ENCODE measurements at regions not wholly inside any gene's neighbourhood (a gene's known extent, or its start where the extent isn't known, plus 50 kb on each side); places are given as distances from the start of the nearest gene placed in this dataset.

DNA sequence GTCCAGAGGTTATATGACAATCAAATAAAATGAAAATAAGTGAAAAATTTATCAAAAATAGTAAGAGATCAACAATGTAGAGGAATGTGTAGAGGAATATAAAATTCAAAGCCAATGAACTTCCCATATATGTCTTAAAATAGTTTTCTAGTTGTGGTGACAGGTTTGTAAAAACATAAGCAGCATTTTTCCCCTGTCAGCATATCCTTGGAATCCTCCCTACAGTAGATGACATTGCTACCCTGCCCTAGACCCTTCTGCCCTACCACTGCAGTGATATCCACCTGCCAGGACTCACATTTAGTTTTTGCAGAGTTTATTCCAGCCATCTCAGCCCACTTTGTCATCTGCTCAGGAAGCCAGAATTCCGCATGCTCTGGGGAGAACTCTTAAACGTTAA lies 842.0 kb downstream of the RPS29 start:
- TF ChIP-seq, protein P1, sequence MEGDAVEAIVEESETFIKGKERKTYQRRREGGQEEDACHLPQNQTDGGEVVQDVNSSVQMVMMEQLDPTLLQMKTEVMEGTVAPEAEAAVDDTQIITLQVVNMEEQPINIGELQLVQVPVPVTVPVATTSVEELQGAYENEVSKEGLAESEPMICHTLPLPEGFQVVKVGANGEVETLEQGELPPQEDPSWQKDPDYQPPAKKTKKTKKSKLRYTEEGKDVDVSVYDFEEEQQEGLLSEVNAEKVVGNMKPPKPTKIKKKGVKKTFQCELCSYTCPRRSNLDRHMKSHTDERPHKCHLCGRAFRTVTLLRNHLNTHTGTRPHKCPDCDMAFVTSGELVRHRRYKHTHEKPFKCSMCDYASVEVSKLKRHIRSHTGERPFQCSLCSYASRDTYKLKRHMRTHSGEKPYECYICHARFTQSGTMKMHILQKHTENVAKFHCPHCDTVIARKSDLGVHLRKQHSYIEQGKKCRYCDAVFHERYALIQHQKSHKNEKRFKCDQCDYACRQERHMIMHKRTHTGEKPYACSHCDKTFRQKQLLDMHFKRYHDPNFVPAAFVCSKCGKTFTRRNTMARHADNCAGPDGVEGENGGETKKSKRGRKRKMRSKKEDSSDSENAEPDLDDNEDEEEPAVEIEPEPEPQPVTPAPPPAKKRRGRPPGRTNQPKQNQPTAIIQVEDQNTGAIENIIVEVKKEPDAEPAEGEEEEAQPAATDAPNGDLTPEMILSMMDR (IDR thresholded peaks at IDR 0.05; ENCODE audit: extremely low read depth, insufficient read depth, missing control alignments) = no peak
- DNase-seq (ENCODE audit: low spot score) = no peak
- in situ Hi-C loops (cut with MboI; ENCODE audit: low pct_unique_long_range_greater_than_20kb, low sequenced_read_pairs, unreplicated experiment) = no loop called here

DNA sequence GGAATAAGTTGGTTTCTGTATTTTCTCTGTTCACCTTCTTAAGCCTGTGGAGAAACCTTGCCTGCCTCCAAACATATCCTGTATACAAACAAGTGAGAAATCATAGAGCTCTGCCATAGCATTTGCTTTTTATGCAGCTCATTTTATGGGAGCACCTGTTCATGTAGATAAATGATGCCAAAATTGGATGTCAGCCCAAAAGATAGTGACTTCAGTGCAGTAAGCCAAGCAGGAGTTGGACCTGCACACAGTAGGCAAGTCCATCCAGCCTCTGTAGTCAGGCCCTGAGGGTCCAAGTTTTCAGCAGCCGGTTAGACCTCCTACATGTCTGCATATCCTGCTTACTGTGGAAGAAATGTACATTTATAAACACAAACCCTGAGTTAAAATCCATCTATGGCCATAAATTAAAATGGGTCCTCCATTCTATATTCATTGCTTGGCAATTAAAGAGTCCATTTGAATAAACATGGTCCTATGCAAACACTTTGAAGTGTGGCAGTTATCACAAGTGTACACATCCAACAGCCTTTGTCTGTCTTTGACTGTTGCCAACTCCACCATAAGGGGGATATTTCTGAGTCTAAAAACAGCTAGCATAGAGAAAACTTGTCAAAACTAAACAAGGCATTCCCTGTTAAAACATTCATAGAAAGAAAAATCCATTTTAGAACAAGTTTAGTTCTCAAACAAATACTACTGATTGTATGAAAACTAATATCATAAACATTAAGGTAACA lies 847.8 kb downstream of the RPS29 start:
- TF ChIP-seq, protein P1 (IDR thresholded peaks at IDR 0.05; ENCODE audit: extremely low read depth, insufficient read depth, missing control alignments) = no peak
- no peak for DNase-seq (ENCODE audit: low spot score)
- in situ Hi-C loops (cut with MboI; ENCODE audit: low pct_unique_long_range_greater_than_20kb, low sequenced_read_pairs, unreplicated experiment) = no loop called here

DNA sequence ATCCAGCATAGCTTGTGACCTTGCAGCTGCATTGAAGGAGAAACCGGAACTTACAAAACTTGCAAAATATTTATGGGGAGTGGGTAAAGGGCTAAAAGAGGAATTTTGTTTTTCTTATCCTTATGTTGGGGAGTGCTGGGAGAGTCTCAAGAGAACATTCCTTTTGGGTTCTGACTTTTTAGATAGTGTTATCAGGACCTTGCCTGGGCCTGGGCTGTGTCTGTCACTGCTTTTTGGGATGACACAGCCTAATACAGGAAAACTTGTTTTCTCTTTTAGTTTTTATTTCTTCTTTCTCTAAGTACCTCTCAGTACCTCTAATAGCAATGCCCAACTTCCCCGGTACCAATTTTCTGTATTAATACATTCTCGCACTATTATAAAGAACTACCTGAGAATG lies 850.6 kb downstream of the RPS29 start:
- in situ Hi-C loops (cut with MboI; ENCODE audit: low pct_unique_long_range_greater_than_20kb, low sequenced_read_pairs, unreplicated experiment) = no loop called here
- DNase-seq (ENCODE audit: low spot score) = no peak
- TF ChIP-seq, protein P1 (IDR thresholded peaks at IDR 0.05; ENCODE audit: extremely low read depth, insufficient read depth, missing control alignments) = no peak

DNA sequence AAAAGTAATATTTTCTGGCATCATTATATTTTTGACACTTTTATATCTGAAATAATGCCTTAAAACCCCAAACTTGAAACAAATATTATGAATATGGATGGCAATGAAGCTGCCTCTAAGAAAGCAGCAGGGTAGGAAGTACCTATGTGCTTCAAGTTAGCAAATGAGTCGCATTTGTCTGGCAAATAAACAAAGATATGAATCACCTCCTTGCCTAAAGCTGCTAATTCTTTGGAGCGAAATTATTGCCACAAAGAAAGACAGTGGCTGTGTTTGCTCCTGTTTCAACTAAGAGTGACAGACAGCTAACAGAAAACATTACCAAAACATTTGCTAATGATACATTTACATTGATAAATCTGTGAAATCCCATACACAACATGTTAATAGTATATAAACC lies 854.9 kb downstream of the RPS29 start:
- in situ Hi-C loops (cut with MboI; ENCODE audit: low pct_unique_long_range_greater_than_20kb, low sequenced_read_pairs, unreplicated experiment) = no loop called here
- no peak for DNase-seq (ENCODE audit: low spot score)
- TF ChIP-seq, protein P1 (IDR thresholded peaks at IDR 0.05; ENCODE audit: extremely low read depth, insufficient read depth, missing control alignments) = no peak

DNA sequence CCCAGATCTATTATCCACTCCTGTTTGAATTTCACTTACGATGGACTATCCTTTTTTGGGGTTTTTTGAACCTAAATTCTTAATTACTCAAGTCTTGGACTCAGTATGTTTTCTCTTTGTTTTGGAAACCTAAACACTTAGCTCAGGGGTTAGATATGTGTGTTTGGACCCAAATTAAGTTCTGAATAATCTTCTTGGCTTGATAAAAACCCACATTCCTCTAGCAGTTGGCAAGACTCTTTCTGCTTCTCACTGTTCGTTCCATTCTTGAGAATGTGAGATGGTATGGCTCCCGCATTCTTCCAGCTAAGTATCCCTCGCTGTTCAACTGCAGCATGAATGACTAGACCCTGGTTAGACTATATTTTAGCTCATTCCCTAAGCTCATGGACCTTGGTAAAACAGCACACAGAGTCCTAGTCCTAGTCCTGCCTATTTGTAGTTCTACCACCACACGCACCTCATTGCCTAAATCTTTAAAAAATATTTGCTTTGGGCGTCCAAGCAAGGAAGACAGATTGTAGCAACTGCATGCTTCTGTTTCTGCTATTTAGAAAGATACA lies 860.0 kb downstream of the RPS29 start:
- DNase-seq (ENCODE audit: low spot score) = no peak
- in situ Hi-C loops (cut with MboI; ENCODE audit: low pct_unique_long_range_greater_than_20kb, low sequenced_read_pairs, unreplicated experiment) = no loop called here
- TF ChIP-seq, protein P1 (IDR thresholded peaks at IDR 0.05; ENCODE audit: extremely low read depth, insufficient read depth, missing control alignments) = no peak

GRCh38 chr14:48725051-48725734 lies 861.0 kb downstream of the RPS29 start:
- in situ Hi-C loops (cut with MboI; ENCODE audit: low pct_unique_long_range_greater_than_20kb, low sequenced_read_pairs, unreplicated experiment) = no loop called here
- TF ChIP-seq, protein P1 (IDR thresholded peaks at IDR 0.05; ENCODE audit: extremely low read depth, insufficient read depth, missing control alignments) = no peak
- DNase-seq (ENCODE audit: low spot score) = no peak
